Neural progenitor cell (in vitro differentiated cells): ENCODE measurements at regions not wholly inside any gene's neighbourhood (a gene's known extent, or its start where the extent isn't known, plus 50 kb on each side); places are given as distances from the start of the nearest gene placed in this dataset.

Experiments used
- DNase-seq: peaks from one replicate; pipeline ENCODE4 v3.0.0-alpha.2; 2016; ENCODE audit warnings: low spot score
- H2AFZ ChIP-seq: fragments of 200-600 bp; sonication (generic); replicated peaks from 2 replicates; pipeline ENCODE4 v1.6.1; 2016; ENCODE audit warnings: antibody characterized with exemption
- H3F3A ChIP-seq: fragments of 200-600 bp; sonication (generic); 2 replicates; pipeline ENCODE4 v1.6.1; 2016; ENCODE audit warnings: antibody characterized with exemption, low read depth
- H3K27ac ChIP-seq: fragments of 200-600 bp; sonication (generic); 2 replicates; pipeline ENCODE4 v1.5.1; 2016; ENCODE audit warnings: mild to moderate bottlenecking
- H3K27me3 ChIP-seq: fragments of 200-600 bp; sonication (generic); 2 replicates; pipeline ENCODE4 v1.6.1; 2016; ENCODE audit warnings: mild to moderate bottlenecking, moderate library complexity
- H3K36me3 ChIP-seq: fragments of 200-600 bp; sonication (generic); 2 replicates; pipeline ENCODE4 v1.5.1; 2016
- H3K4me1 ChIP-seq: fragments of 200-600 bp; sonication (generic); 2 replicates; pipeline ENCODE4 v1.6.1; 2016; ENCODE audit warnings: mixed run types
- H3K4me2 ChIP-seq: fragments of 200-600 bp; sonication (generic); 2 replicates; pipeline ENCODE4 v1.6.1; 2016
- H3K4me3 ChIP-seq: fragments of 200-600 bp; sonication (generic); 2 replicates; pipeline ENCODE4 v1.5.1; 2016
- H3K79me2 ChIP-seq: fragments of 200-600 bp; sonication (generic); 2 replicates; pipeline ENCODE4 v1.6.1; 2016; ENCODE audit warnings: low read depth
- H3K9ac ChIP-seq: fragments of 200-600 bp; sonication (generic); 2 replicates; pipeline ENCODE4 v1.6.1; 2016
- H3K9me3 ChIP-seq: fragments of 200-600 bp; sonication (generic); 2 replicates; pipeline ENCODE4 v1.5.1; 2016; ENCODE audit warnings: low read depth
- H4K20me1 ChIP-seq: fragments of 200-600 bp; sonication (generic); 2 replicates; pipeline ENCODE4 v1.6.1; 2016; ENCODE audit warnings: low read depth
- H3K27ac Mint-ChIP-seq: 3 replicates; pipeline ENCODE4 v1.8.0; 2021; ENCODE audit warnings: mixed read lengths
- H3K27me3 Mint-ChIP-seq: 2 replicates; pipeline ENCODE4 v1.8.0; 2022; ENCODE audit warnings: low read depth, mild to moderate bottlenecking, inconsistent platforms, moderate library complexity, mixed read lengths; ENCODE audit not compliant: insufficient read depth
- H3K36me3 Mint-ChIP-seq: 3 replicates; pipeline ENCODE4 v1.8.0; 2021; ENCODE audit warnings: mixed read lengths
- H3K4me1 Mint-ChIP-seq: 3 replicates; pipeline ENCODE4 v1.8.0; 2021; ENCODE audit warnings: mixed read lengths
- H3K4me3 Mint-ChIP-seq: 3 replicates; pipeline ENCODE4 v1.8.0; 2021; ENCODE audit warnings: mild to moderate bottlenecking, moderate library complexity, mixed read lengths
- H3K9me3 Mint-ChIP-seq: 3 replicates; pipeline ENCODE4 v1.8.0; 2020; ENCODE audit warnings: mixed read lengths
- CTCF ChIP-seq: fragments of 200-600 bp; sonication (generic); IDR thresholded peaks from 2 replicates; pipeline ENCODE4 v1.5.1; 2017; ENCODE audit warnings: antibody characterized with exemption, mild to moderate bottlenecking
- EZH2 ChIP-seq: fragments of 200-600 bp; sonication (generic); IDR thresholded peaks from 2 replicates; pipeline ENCODE4 v1.6.1; 2017; ENCODE audit warnings: antibody characterized with exemption, mild to moderate bottlenecking, moderate library complexity
- EZH2phosphoT487 ChIP-seq: fragments of 200-600 bp; sonication (generic); IDR thresholded peaks from 2 replicates; pipeline ENCODE4 v1.6.1; 2017; ENCODE audit warnings: antibody characterized with exemption

GRCh38 chr14:71290301-71290700 lies 383.0 kb downstream of the PCNX1 start:
- Mint-ChIP-seq H3K27me3 (peaks cover 4% of the 10 kb centered on the region), H3K27ac (no peak overlapping the region), H3K9me3 (peaks cover 9% of the 10 kb centered on the region), H3K4me3 (no peak overlapping the region), H3K36me3 (no peaks in the 10 kb centered on the region), H3K4me1 (peaks cover 9% of the 10 kb centered on the region)
- Histone ChIP-seq H2AFZ (no peak overlapping the region), H3K4me3 (no peak overlapping the region), H3K9me3 (no peaks in the 10 kb centered on the region), H3K27me3 (no peaks in the 10 kb centered on the region), H3K79me2 (no peaks in the 10 kb centered on the region), H3K4me2 (no peak overlapping the region), H3F3A (no peaks in the 10 kb centered on the region), H3K27ac (no peak overlapping the region), H4K20me1 (no peaks in the 10 kb centered on the region), H3K9ac (no peak overlapping the region), H3K36me3 (no peaks in the 10 kb centered on the region), H3K4me1 (peaks cover 3% of the 10 kb centered on the region)
- TF ChIP-seq EZH2phosphoT487 (no peak), EZH2 (no peak)
- no peak for DNase-seq

GRCh38 chr14:71290960-71291466 lies 383.8 kb downstream of the PCNX1 start:
- Histone ChIP-seq H3K79me2 (no peaks in the 10 kb centered on the region), H3K27ac (no peak overlapping the region), H3K9me3 (no peaks in the 10 kb centered on the region), H4K20me1 (no peaks in the 10 kb centered on the region), H3F3A (no peaks in the 10 kb centered on the region), H3K4me3 (no peak overlapping the region), H3K36me3 (no peaks in the 10 kb centered on the region), H3K4me2 (no peak overlapping the region), H2AFZ (peak overlapping the region; percentile 65), H3K27me3 (no peaks in the 10 kb centered on the region), H3K9ac (no peak overlapping the region), H3K4me1 (peaks cover 3% of the 10 kb centered on the region)
- Mint-ChIP-seq H3K4me3 (no peak overlapping the region), H3K27ac (peak overlapping the region; percentile 60), H3K9me3 (peaks cover 4% of the 10 kb centered on the region), H3K36me3 (no peaks in the 10 kb centered on the region), H3K4me1 (peaks cover 9% of the 10 kb centered on the region), H3K27me3 (peaks cover 5% of the 10 kb centered on the region)
- no peak for TF ChIP-seq EZH2phosphoT487
- no peak for TF ChIP-seq CTCF
- no peak for TF ChIP-seq EZH2
- no peak for DNase-seq

DNA sequence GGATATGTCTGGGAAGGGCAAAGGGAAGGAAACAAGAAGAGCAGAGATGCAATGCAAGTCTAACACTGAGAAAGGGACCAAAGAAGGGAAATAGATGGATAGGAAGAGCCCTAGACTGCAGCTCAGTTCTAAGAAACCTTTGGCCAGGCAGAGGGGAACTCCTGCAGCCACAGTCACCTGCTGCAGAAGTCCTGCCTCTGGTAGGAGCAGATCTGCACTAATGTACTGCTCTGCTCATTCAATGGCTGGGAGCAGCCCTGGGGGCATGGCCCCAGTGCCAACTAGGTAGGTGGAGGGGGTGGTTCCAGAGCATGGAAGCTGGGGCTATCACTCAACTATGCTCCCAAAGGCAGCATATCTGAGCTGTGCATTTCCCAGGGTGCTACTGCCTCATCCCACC lies 388.9 kb downstream of the PCNX1 start:
- H3K4me3 Mint-ChIP-seq = no peak overlapping the region
- H3K9ac ChIP-seq = no peak overlapping the region
- peaks cover 14% of the 10 kb centered on the region for H3K27me3 Mint-ChIP-seq
- H3K79me2 ChIP-seq = no peaks in the 10 kb centered on the region
- no peak overlapping the region for H3K27ac Mint-ChIP-seq
- TF ChIP-seq EZH2 (no peak), CTCF (no peak), EZH2phosphoT487 (no peak)
- H3K4me3 ChIP-seq = no peak overlapping the region
- peaks cover 4% of the 10 kb centered on the region for H3K4me1 Mint-ChIP-seq
- no peak overlapping the region for H3K27ac ChIP-seq
- H2AFZ ChIP-seq = no peak overlapping the region
- no peaks in the 10 kb centered on the region for H3K9me3 ChIP-seq
- H3K36me3 ChIP-seq = no peaks in the 10 kb centered on the region
- no peak for DNase-seq
- H3K27me3 ChIP-seq = no peaks in the 10 kb centered on the region
- H3F3A ChIP-seq = no peaks in the 10 kb centered on the region
- H3K4me1 ChIP-seq = peaks cover 1% of the 10 kb centered on the region
- H3K36me3 Mint-ChIP-seq = no peaks in the 10 kb centered on the region
- H3K9me3 Mint-ChIP-seq = peaks cover under 1% of the 10 kb centered on the region
- H3K4me2 ChIP-seq = no peak overlapping the region
- H4K20me1 ChIP-seq = no peaks in the 10 kb centered on the region

- H3K4me1 Mint-ChIP-seq = peaks cover 14% of the 10 kb centered on the region
Observed at GRCh38 chr14:71300566-71301330, 393.5 kb downstream of the PCNX1 start.

More at GRCh38 chr14:71300566-71301330, 393.5 kb downstream of the PCNX1 start:
- Histone ChIP-seq H3K4me3 (no peak overlapping the region), H4K20me1 (no peaks in the 10 kb centered on the region), H2AFZ (no peak overlapping the region), H3K4me2 (no peak overlapping the region), H3K27ac (no peak overlapping the region), H3K9me3 (no peaks in the 10 kb centered on the region), H3K79me2 (no peaks in the 10 kb centered on the region), H3K4me1 (no peaks in the 10 kb centered on the region), H3F3A (no peaks in the 10 kb centered on the region), H3K36me3 (no peaks in the 10 kb centered on the region), H3K9ac (no peak overlapping the region), H3K27me3 (no peaks in the 10 kb centered on the region)
- H3K36me3 Mint-ChIP-seq = peaks cover 5% of the 10 kb centered on the region
- TF ChIP-seq EZH2phosphoT487 (no peak), CTCF (no peak), EZH2 (no peak)
- DNase-seq = no peak
- peaks cover 11% of the 10 kb centered on the region for H3K9me3 Mint-ChIP-seq
- H3K27ac Mint-ChIP-seq = peak overlapping the region; percentile 65
- H3K4me3 Mint-ChIP-seq = no peak overlapping the region
- H3K27me3 Mint-ChIP-seq = peaks cover 13% of the 10 kb centered on the region
